HG02623 (cell line): ENCODE measurements at regions not wholly inside any gene's neighbourhood (a gene's known extent, or its start where the extent isn't known, plus 50 kb on each side); places are given as distances from the start of the nearest gene placed in this dataset.
"Not testable (repeated sequence)": the region's sequence is repeated elsewhere in the genome, so short reads cannot be mapped to it uniquely, and the experiment has no call there.

Source experiments
- ATAC-seq: cut with Tn5 transposase; IDR thresholded peaks from one replicate; pipeline ENCODE4 v1.9.1; 2021; ENCODE audit warnings: moderate library complexity; ENCODE audit not compliant: unreplicated experiment

- no peak for ATAC-seq
Observed at GRCh38 chr6:122859676-122860075, 70.6 kb downstream of the SMPDL3A start.

- ATAC-seq: no peak
Observed at GRCh38 chr6:122861594-122861993, 72.5 kb downstream of the SMPDL3A start.

- ATAC-seq: no peak
Observed at GRCh38 chr6:122868137-122868536, 79.1 kb downstream of the SMPDL3A start.

GRCh38 chr6:122869437-122870024 lies 80.5 kb downstream of the SMPDL3A start:
- peak; percentile 85 for ATAC-seq

- ATAC-seq: no peak
Observed at GRCh38 chr6:122871079-122871478, 82.0 kb downstream of the SMPDL3A start.

- ATAC-seq: no peak
Observed at GRCh38 chr6:122872311-122872710, 83.3 kb downstream of the SMPDL3A start.

GRCh38 chr6:122877302-122877701 lies 88.2 kb downstream of the SMPDL3A start:
- ATAC-seq: no peak

- no peak for ATAC-seq
Observed at GRCh38 chr6:122878796-122879195, 89.7 kb downstream of the SMPDL3A start.

- no peak for ATAC-seq
Observed at GRCh38 chr6:122886481-122886880, 97.4 kb downstream of the SMPDL3A start.

GRCh38 chr6:122887941-122888340 lies 98.9 kb downstream of the SMPDL3A start:
- no peak for ATAC-seq

- ATAC-seq: not testable (repeated sequence)
Observed at GRCh38 chr6:122888680-122889079, 99.6 kb downstream of the SMPDL3A start.

- no peak for ATAC-seq
Observed at GRCh38 chr6:122890250-122890649, 101.2 kb downstream of the SMPDL3A start.

GRCh38 chr6:122894791-122895190 lies 101.2 kb upstream of the CLVS2 start:
- no peak for ATAC-seq

GRCh38 chr6:122902326-122902725 lies 93.7 kb upstream of the CLVS2 start:
- ATAC-seq: no peak

- ATAC-seq: no peak
Observed at GRCh38 chr6:122903266-122903915, 92.6 kb upstream of the CLVS2 start.

GRCh38 chr6:122904166-122904565 lies 91.9 kb upstream of the CLVS2 start:
- no peak for ATAC-seq

- ATAC-seq: no peak
Observed at GRCh38 chr6:122913558-122913957, 82.5 kb upstream of the CLVS2 start.

GRCh38 chr6:122918714-122919113 lies 77.3 kb upstream of the CLVS2 start:
- ATAC-seq: no peak

GRCh38 chr6:122930252-122931180 lies 65.5 kb upstream of the CLVS2 start:
- peak; percentile 73 for ATAC-seq

- no peak for ATAC-seq
Observed at GRCh38 chr6:122931916-122932315, 64.1 kb upstream of the CLVS2 start.

- not testable (repeated sequence) for ATAC-seq
Observed at GRCh38 chr6:122944936-122945335, 51.1 kb upstream of the CLVS2 start.
